Stimulated activated CD8-positive, alpha-beta memory T cell treated with anti-CD3 and anti-CD28 coated beads, Interleukin-4, amount 100 ng/mL, for 48 hours (primary cell): ENCODE measurements at regions not wholly inside any gene's neighbourhood (a gene's known extent, or its start where the extent isn't known, plus 50 kb on each side); places are given as distances from the start of the nearest gene placed in this dataset.
"Not testable (repeated sequence)": the region's sequence is repeated elsewhere in the genome, so short reads cannot be mapped to it uniquely, and the experiment has no call there.

ENCODE experiments used
- DNase-seq: peaks from one replicate; pipeline ENCODE4 v3.0.0-alpha.2; 2020

- no peak for DNase-seq
Observed at GRCh38 chr13:87986639-87987250, 315.6 kb downstream of the SLITRK5 start.

- DNase-seq: no peak
Observed at GRCh38 chr13:87998081-87998480, 326.9 kb downstream of the SLITRK5 start.

GRCh38 chr13:87999240-87999700, 328.1 kb downstream of the SLITRK5 start:
- DNase-seq: no peak

- no peak for DNase-seq
Observed at GRCh38 chr13:87999788-88000187, 328.6 kb downstream of the SLITRK5 start.

- no peak for DNase-seq
Observed at GRCh38 chr13:88000239-88000638, 329.1 kb downstream of the SLITRK5 start.

- DNase-seq: no peak
Observed at GRCh38 chr13:88000787-88001186, 329.6 kb downstream of the SLITRK5 start.

DNA sequence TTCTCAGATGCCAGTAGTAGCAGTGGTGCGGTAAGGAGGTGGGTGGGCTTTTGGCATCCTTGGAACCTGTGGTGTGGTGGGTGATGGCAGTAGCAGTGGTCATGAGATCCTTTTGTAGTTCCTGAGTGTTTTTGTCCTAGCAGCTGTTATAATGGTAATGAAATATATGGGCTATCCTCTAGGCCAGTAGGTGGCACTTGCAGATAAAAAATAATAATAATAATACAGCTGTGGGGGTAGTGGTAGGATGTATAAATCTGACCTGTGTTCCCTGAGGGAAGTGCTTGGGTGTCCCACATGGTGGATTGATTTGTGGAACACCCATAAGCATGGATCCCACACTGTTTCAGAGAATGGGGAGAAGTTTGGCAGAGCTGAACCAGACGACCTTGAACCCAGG, 334.0 kb downstream of the SLITRK5 start:
- DNase-seq: no peak

DNA sequence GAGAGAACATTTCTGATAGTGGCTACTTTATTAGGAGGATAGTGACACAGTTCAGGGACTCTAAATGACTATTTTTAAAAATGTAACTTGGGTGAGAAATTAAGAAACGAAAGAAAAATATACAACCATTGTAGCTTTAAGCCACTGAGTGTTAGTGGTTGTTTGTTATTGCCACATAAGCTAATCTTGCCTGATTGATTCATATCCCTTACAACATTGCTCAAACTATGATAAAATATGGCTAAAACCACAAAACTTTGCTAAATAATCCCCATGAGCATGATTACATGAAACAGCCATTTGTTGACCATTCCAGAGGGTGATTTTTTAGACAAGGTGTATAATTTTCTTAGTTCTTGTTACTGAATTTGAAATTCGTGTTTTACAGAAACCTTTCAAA, 343.4 kb downstream of the SLITRK5 start:
- DNase-seq: no peak

DNA sequence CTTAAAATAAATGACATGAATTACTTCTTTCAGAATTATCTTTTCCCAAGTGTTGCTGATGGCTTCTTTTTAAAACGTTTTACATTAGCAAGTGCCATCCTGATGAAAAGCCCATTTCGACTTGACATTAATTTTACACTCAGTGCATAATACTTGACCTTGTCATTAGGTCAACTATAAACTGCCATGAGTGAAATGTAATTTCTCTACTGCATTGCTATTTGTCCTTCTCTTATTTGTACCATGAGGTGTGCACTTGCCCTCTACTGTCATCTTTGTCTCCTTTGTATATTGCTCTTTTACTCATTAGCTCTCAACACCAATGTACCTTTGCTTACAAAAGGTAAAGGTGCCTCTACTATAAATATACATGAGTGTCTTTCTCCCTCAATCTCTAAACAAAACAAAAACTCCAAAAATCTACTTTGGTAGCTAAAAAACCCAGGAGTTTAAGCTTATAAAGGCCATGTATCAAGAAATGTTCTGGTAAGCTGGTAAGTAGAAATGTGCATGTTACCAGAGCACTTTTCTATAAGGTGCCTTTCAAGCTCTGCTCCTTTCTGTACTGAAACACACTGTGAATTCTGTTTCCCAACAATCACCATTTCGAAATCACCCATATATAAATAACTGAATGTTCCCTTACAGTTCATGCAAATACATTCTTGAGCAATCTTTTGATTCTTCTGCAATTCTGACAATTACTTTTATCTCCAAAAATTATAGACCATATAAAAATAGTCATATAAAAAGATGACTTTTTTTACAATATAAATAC, 351.4 kb downstream of the SLITRK5 start:
- no peak for DNase-seq

GRCh38 chr13:88026241-88026640, 355.1 kb downstream of the SLITRK5 start:
- DNase-seq: no peak

GRCh38 chr13:88031980-88032559, 360.9 kb downstream of the SLITRK5 start:
- DNase-seq: no peak

- not testable (repeated sequence) for DNase-seq
Observed at GRCh38 chr13:88036205-88036604, 365.0 kb downstream of the SLITRK5 start.

DNA sequence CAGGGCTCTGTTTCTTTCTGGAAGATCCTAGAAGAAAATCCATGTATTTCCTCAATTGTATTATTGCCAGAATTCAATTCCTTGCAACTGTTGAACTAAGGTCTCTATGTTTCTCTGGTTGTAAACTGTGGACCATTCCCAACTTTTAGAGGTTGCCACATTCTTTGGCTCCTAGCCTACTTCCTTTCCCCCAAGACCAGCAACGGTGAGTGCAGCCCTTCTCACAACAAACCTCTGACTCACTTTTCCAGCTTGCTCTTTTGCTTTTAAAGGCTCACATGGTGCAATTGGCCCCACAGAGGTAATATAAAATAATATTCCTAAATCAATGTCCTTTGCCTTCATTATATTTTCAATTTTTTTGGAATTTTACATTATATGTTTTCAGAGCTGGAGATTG, 371.3 kb downstream of the SLITRK5 start:
- no peak for DNase-seq

- no peak for DNase-seq
Observed at GRCh38 chr13:88051746-88052482, 380.7 kb downstream of the SLITRK5 start.

DNA sequence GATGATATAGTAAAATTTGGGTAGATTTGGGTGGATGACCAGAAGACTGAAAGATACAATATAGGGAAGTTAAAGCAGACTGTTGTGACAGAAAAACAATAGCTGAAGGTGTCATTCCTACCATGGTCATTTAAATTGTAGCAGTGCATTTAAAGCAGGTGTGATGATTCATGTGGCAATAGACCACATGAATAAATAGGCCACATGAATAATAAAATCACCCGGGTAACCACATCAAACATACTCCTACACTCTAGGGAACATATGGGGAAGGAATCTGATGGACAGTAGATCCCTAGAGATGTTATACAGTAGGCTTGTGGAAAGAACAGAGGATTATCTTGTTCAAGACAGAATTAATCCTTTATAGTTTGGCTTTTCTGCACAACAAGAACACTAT, 392.6 kb downstream of the SLITRK5 start:
- no peak for DNase-seq

GRCh38 chr13:88066847-88067246, 395.7 kb downstream of the SLITRK5 start:
- no peak for DNase-seq

GRCh38 chr13:88068316-88068715, 397.1 kb downstream of the SLITRK5 start:
- DNase-seq: no peak

GRCh38 chr13:88068975-88069374, 397.8 kb downstream of the SLITRK5 start:
- DNase-seq: no peak

GRCh38 chr13:88071371-88071770, 400.2 kb downstream of the SLITRK5 start:
- no peak for DNase-seq

DNA sequence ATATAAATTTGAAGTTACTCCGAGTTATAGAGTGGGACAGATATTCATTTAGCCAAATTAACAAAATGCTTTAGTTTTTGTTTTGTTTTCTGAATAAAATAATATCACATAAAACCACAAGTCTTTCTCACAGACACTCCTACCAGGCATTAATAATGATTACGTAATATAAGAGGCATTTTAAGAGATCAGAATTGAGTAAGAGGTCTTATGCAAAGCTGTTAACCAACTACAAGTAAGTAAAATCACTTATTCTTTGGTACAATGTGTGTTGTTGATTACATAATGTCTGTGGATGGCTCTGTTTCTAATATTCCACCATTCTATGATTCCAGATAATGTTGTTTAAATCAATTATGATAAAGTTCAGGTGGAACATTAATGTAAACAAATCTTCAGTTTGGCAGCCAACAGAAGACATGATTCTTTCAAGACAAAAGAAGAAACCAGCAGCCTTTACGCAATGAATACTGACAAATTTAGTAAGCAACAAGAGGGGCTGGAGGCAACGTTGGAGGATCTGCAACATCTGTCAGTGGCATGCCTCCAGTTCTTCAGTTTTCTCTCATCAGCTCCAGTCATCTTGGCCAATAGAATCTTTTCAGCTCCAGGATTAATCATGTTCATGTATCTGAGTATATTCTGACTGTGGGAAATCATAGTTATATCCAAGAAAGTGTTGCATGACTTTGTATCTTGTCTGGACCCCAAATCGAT, 403.8 kb downstream of the SLITRK5 start:
- DNase-seq: no peak

DNA sequence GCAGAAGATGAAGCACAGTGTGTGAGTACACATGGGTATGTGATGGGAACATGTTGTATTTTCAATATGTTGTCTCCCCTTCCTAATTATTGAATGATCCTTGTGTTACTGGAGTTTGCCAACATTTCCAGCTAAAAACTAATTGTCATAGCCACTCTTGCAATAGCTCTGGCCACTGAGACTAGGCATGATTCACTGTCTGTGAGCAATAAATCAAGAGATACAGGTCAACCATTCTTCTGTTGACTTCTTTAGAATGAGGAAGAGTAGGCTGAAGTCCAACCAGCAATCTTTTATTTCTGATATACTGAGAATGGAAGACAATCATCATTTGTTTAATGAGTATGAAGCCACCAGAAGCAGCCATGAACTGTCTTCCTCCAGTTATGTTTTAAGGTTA, 413.9 kb downstream of the SLITRK5 start:
- no peak for DNase-seq

- no peak for DNase-seq
Observed at GRCh38 chr13:88086577-88086976, 415.4 kb downstream of the SLITRK5 start.

- no peak for DNase-seq
Observed at GRCh38 chr13:88097541-88097940, 426.4 kb downstream of the SLITRK5 start.
